ENCODE measurements at regions not wholly inside any gene's neighbourhood (a gene's known extent, or its start where the extent isn't known, plus 50 kb on each side); places are given as distances from the start of the nearest gene placed in this dataset.
A peak's percentile ranks its signal among the peaks of the same experiment; 100 is the strongest.

- peaks cover 9 to 49% (median 33%) of the 10 kb centered on the region in 4 donors for H3K4me1 Mint-ChIP-seq
- Histone ChIP-seq H3K4me3 (ENCODE audit: low read depth, low read length) (peak overlapping the region; percentile 89), H3K4me1 (ENCODE audit: control insufficient read depth, insufficient read depth, low read length, poor library complexity, severe bottlenecking) (peaks cover 45% of the 10 kb centered on the region), H3K27me3 (ENCODE audit: control insufficient read depth, insufficient read depth, low read length) (no peaks in the 10 kb centered on the region), H3K36me3 (ENCODE audit: control insufficient read depth, insufficient read depth, low read length) (no peaks in the 10 kb centered on the region), H3K9me3 (ENCODE audit: control insufficient read depth in 2 of 2, low read length in 2 of 2) (no peaks in the 10 kb centered on the region), H3K27ac (ENCODE audit: insufficient read depth, low read length, poor library complexity, severe bottlenecking) (peak overlapping the region; percentile 87)
- H3K27ac Mint-ChIP-seq = peak overlapping the region; percentile 92 to 99 (median 97)
- peaks cover 0 to 1% (median 0%) of the 10 kb centered on the region in 7 donors for H3K9me3 Mint-ChIP-seq
- H3K4me3 Mint-ChIP-seq = peak overlapping the region; percentile 75 to 94 (median 86)
- DNase-seq (peak; percentile 10 to 89 (median 81)), ATAC-seq (ENCODE audit: low read depth in 2 of 2) (peak; percentile 65 to 70)
- no peaks in the 10 kb centered on the region for H3K36me3 Mint-ChIP-seq
- peaks cover 5% of the 10 kb centered on the region for H3K27me3 Mint-ChIP-seq
These were observed 155.6 kb downstream of the TM9SF2 start for GRCh38 chr13:99656844-99657381.

GRCh38 chr13:99656092-99656745 is 154.9 kb downstream of the TM9SF2 start:
- H3K4me1 ChIP-seq (ENCODE audit: control insufficient read depth, insufficient read depth, low read length, poor library complexity, severe bottlenecking) = peaks cover 45% of the 10 kb centered on the region
- no peaks in the 10 kb centered on the region for H3K36me3 ChIP-seq (ENCODE audit: control insufficient read depth, insufficient read depth, low read length)
- no peaks in the 10 kb centered on the region for H3K27me3 ChIP-seq (ENCODE audit: control insufficient read depth, insufficient read depth, low read length)
- H3K4me3 ChIP-seq (ENCODE audit: low read depth, low read length) = peak overlapping the region; percentile 89
- DNase-seq (peak; percentile 73 to 89 (median 81)), ATAC-seq (ENCODE audit: low read depth in 2 of 2) (peak; percentile 59 to 73)
- H3K9me3 ChIP-seq (ENCODE audit: control insufficient read depth in 2 of 2, low read length in 2 of 2) = no peaks in the 10 kb centered on the region
- H3K36me3 Mint-ChIP-seq = no peaks in the 10 kb centered on the region
- H3K9me3 Mint-ChIP-seq = peaks cover 0 to 1% (median 0%) of the 10 kb centered on the region in 7 donors
- H3K27me3 Mint-ChIP-seq = no peaks in the 10 kb centered on the region
- peak overlapping the region; percentile 87 for H3K27ac ChIP-seq (ENCODE audit: insufficient read depth, low read length, poor library complexity, severe bottlenecking)
- H3K4me1 Mint-ChIP-seq = peaks cover 9 to 49% (median 33%) of the 10 kb centered on the region in 4 donors
- H3K4me3 Mint-ChIP-seq = peak overlapping the region; percentile 75 to 94 (median 86)
- peak overlapping the region; percentile 92 to 99 (median 97) for H3K27ac Mint-ChIP-seq

DNA sequence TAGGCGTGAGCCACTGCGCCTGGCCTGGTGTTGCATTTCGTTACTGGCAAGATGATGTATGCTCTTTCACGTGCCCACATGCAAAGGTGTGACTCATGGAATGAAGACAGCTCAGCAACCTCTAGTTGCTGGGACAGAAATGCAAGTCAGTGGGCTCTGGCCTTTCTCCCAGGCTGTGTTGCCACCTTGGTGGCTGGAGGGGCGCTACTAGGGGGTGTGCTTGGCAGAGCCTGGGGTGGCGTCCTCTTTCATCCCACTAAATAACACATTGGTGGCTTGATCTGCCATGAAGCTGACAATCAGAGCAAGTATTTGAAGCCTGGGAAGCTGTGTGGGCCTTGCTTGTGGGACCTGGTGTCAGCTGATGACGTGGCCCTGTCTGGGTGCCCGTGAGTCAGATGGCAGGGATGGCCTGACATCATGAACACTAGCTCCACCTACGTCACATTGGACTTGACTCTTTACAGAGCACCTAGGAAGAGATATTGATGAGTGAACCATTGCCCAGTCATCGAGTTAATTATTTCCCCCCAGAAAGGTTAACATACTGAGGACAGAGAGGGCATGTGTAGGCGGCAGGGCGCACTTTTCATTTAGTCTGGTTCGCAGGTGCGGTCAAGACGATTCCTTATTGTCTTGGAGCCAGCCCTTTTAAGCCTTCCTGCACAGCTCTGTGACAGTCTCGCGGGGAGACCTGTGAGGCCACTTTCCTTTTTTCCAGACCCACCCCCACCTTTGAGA is 154.2 kb downstream of the TM9SF2 start:
- ATAC-seq (ENCODE audit: low read depth in 2 of 2) (no peak), DNase-seq (peak in 2 of 3 donors; percentile 18 to 24)
- Histone ChIP-seq H3K27ac (ENCODE audit: insufficient read depth, low read length, poor library complexity, severe bottlenecking) (peak overlapping the region; percentile 87), H3K4me1 (ENCODE audit: control insufficient read depth, insufficient read depth, low read length, poor library complexity, severe bottlenecking) (peaks cover 45% of the 10 kb centered on the region), H3K9me3 (ENCODE audit: control insufficient read depth in 2 of 2, low read length in 2 of 2) (no peaks in the 10 kb centered on the region), H3K4me3 (ENCODE audit: low read depth, low read length) (peak overlapping the region; percentile 89), H3K27me3 (ENCODE audit: control insufficient read depth, insufficient read depth, low read length) (no peaks in the 10 kb centered on the region), H3K36me3 (ENCODE audit: control insufficient read depth, insufficient read depth, low read length) (no peaks in the 10 kb centered on the region)
- Mint-ChIP-seq H3K9me3 (peaks cover 0 to 1% (median 0%) of the 10 kb centered on the region in 7 donors), H3K27me3 (no peaks in the 10 kb centered on the region), H3K4me1 (peaks cover 9 to 51% (median 33%) of the 10 kb centered on the region in 4 donors), H3K4me3 (peak overlapping the region in 3 of 4 donors; percentile 70 to 84 (median 75)), H3K27ac (peak overlapping the region; percentile 92 to 99 (median 97)), H3K36me3 (peaks cover 6% of the 10 kb centered on the region)

DNA sequence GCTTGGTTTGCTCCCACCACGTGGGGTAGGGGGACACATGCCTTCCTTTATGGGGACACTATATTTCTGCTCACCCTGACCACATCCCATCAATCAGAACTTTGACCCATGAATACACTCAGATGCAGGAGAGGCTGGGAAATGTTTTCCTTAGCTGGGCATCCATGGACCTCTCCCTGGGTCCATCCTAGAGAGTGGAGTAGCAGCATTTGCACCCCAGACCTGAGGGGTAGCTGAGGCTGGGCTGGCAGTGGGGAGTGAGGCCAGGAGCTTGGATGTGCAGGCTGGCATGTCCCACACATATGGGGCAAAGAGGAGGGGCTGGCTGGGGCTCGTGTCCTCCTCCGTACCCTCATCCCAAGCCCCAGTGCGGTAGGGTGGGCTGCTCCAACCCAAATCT is 152.8 kb downstream of the TM9SF2 start:
- Histone ChIP-seq H3K9me3 (ENCODE audit: control insufficient read depth in 2 of 2, low read length in 2 of 2) (no peaks in the 10 kb centered on the region), H3K4me3 (ENCODE audit: low read depth, low read length) (no peak overlapping the region), H3K36me3 (ENCODE audit: control insufficient read depth, insufficient read depth, low read length) (no peaks in the 10 kb centered on the region), H3K27ac (ENCODE audit: insufficient read depth, low read length, poor library complexity, severe bottlenecking) (no peak overlapping the region), H3K27me3 (ENCODE audit: control insufficient read depth, insufficient read depth, low read length) (no peaks in the 10 kb centered on the region), H3K4me1 (ENCODE audit: control insufficient read depth, insufficient read depth, low read length, poor library complexity, severe bottlenecking) (peaks cover 37% of the 10 kb centered on the region)
- Mint-ChIP-seq H3K9me3 (peaks cover 0 to 1% (median 0%) of the 10 kb centered on the region in 7 donors), H3K4me3 (no peak overlapping the region), H3K36me3 (peaks cover 7% of the 10 kb centered on the region), H3K4me1 (peaks cover 5 to 37% (median 24%) of the 10 kb centered on the region in 4 donors), H3K27me3 (no peaks in the 10 kb centered on the region), H3K27ac (peak overlapping the region in 1 of 3 donors; percentile 67)
- ATAC-seq (ENCODE audit: low read depth in 2 of 2) (no peak), DNase-seq (no peak)

- DNase-seq (no peak), ATAC-seq (ENCODE audit: low read depth in 2 of 2) (no peak)
- H3K27me3 Mint-ChIP-seq = no peaks in the 10 kb centered on the region
- H3K27me3 ChIP-seq (ENCODE audit: control insufficient read depth, insufficient read depth, low read length) = no peaks in the 10 kb centered on the region
- no peak overlapping the region for H3K4me3 ChIP-seq (ENCODE audit: low read depth, low read length)
- H3K4me1 ChIP-seq (ENCODE audit: control insufficient read depth, insufficient read depth, low read length, poor library complexity, severe bottlenecking) = peaks cover 32% of the 10 kb centered on the region
- no peak overlapping the region for H3K4me3 Mint-ChIP-seq
- peaks cover 7% of the 10 kb centered on the region for H3K36me3 Mint-ChIP-seq
- H3K4me1 Mint-ChIP-seq = peaks cover 0 to 32% (median 19%) of the 10 kb centered on the region in 4 donors
- H3K27ac ChIP-seq (ENCODE audit: insufficient read depth, low read length, poor library complexity, severe bottlenecking) = no peak overlapping the region
- H3K9me3 ChIP-seq (ENCODE audit: control insufficient read depth in 2 of 2, low read length in 2 of 2) = no peaks in the 10 kb centered on the region
- H3K36me3 ChIP-seq (ENCODE audit: control insufficient read depth, insufficient read depth, low read length) = no peaks in the 10 kb centered on the region
- H3K27ac Mint-ChIP-seq = no peak overlapping the region
- peaks cover 0 to 1% (median 0%) of the 10 kb centered on the region in 7 donors for H3K9me3 Mint-ChIP-seq
These were observed 152.3 kb downstream of the TM9SF2 start for GRCh38 chr13:99653526-99653925.

GRCh38 chr13:99652901-99653300 is 151.6 kb downstream of the TM9SF2 start:
- no peak for DNase-seq
- H3K36me3 ChIP-seq (ENCODE audit: control insufficient read depth, insufficient read depth, low read length) = no peaks in the 10 kb centered on the region
- Mint-ChIP-seq H3K4me1 (peaks cover 0 to 30% (median 18%) of the 10 kb centered on the region in 4 donors), H3K27me3 (no peaks in the 10 kb centered on the region), H3K36me3 (peaks cover 7% of the 10 kb centered on the region), H3K27ac (no peak overlapping the region), H3K9me3 (peaks cover 0 to 1% (median 0%) of the 10 kb centered on the region in 7 donors), H3K4me3 (no peak overlapping the region)
- no peaks in the 10 kb centered on the region for H3K27me3 ChIP-seq (ENCODE audit: control insufficient read depth, insufficient read depth, low read length)
- no peaks in the 10 kb centered on the region for H3K9me3 ChIP-seq (ENCODE audit: control insufficient read depth in 2 of 2, low read length in 2 of 2)
- H3K4me3 ChIP-seq (ENCODE audit: low read depth, low read length) = no peak overlapping the region
- no peak overlapping the region for H3K27ac ChIP-seq (ENCODE audit: insufficient read depth, low read length, poor library complexity, severe bottlenecking)
- ATAC-seq (ENCODE audit: low read depth in 2 of 2) = no peak
- peaks cover 25% of the 10 kb centered on the region for H3K4me1 ChIP-seq (ENCODE audit: control insufficient read depth, insufficient read depth, low read length, poor library complexity, severe bottlenecking)

DNA sequence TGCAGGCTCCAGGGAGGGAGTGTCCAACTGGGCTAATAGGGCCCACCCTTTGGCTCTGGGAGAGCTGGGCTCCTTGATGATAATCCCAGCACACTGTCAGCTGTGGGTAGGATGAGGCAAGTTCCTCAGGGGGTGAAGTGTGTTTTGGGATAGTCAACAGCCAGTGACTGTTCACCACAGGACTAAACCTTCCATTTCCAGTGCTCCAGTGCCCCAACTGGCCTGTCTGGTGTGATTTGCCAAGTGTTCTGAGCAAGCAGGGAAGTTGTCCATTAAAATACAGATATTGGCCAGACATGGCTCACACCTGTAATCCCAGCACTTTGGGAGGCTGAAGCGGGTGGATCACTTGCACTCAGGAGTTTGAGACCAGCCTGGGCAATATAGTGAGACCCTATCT is 150.9 kb downstream of the TM9SF2 start:
- no peak overlapping the region for H3K27ac Mint-ChIP-seq
- H3K4me1 Mint-ChIP-seq = peaks cover 0 to 22% (median 14%) of the 10 kb centered on the region in 4 donors
- H3K36me3 Mint-ChIP-seq = peaks cover 7% of the 10 kb centered on the region
- Histone ChIP-seq H3K27me3 (ENCODE audit: control insufficient read depth, insufficient read depth, low read length) (no peaks in the 10 kb centered on the region), H3K4me1 (ENCODE audit: control insufficient read depth, insufficient read depth, low read length, poor library complexity, severe bottlenecking) (peaks cover 18% of the 10 kb centered on the region), H3K4me3 (ENCODE audit: low read depth, low read length) (no peak overlapping the region), H3K9me3 (ENCODE audit: control insufficient read depth in 2 of 2, low read length in 2 of 2) (no peaks in the 10 kb centered on the region), H3K27ac (ENCODE audit: insufficient read depth, low read length, poor library complexity, severe bottlenecking) (no peak overlapping the region), H3K36me3 (ENCODE audit: control insufficient read depth, insufficient read depth, low read length) (no peaks in the 10 kb centered on the region)
- no peak overlapping the region for H3K4me3 Mint-ChIP-seq
- ATAC-seq (ENCODE audit: low read depth in 2 of 2) (no peak), DNase-seq (no peak)
- H3K27me3 Mint-ChIP-seq = no peaks in the 10 kb centered on the region
- peaks cover 0 to 1% (median 0%) of the 10 kb centered on the region in 7 donors for H3K9me3 Mint-ChIP-seq

All from CD4-positive, CD25-positive, alpha-beta regulatory T cell (primary cell).